ENCODE measurements at regions not wholly inside any gene's neighbourhood (a gene's known extent, or its start where the extent isn't known, plus 50 kb on each side); places are given as distances from the start of the nearest gene placed in this dataset.

GRCh38 chr14:101491841-101492240 lies 69.5 kb upstream of the DIO3 start:
- no peaks in the 10 kb centered on the region for H4K20me1 ChIP-seq (ENCODE audit: insufficient read depth)
- no peak for TF ChIP-seq CTCF (conservative IDR thresholded peaks at IDR 0.05; ENCODE audit: low read depth, low read length)
- peaks cover 6% of the 10 kb centered on the region; the same call in 1 of the 2 replicates for H3K27me3 ChIP-seq (ENCODE audit: insufficient read depth, low read depth)
- H3K27ac ChIP-seq, result no peak overlapping the region
- no peak overlapping the region for H3K9ac ChIP-seq
- H2AFZ ChIP-seq (ENCODE audit: low read depth), result no peak overlapping the region
- H3K4me1 ChIP-seq (ENCODE audit: low read depth, poor library complexity, severe bottlenecking), result no peaks in the 10 kb centered on the region
- H3K36me3 ChIP-seq (ENCODE audit: insufficient read depth), result no peaks in the 10 kb centered on the region
- H3K79me2 ChIP-seq (ENCODE audit: insufficient read depth, low read depth), result no peaks in the 10 kb centered on the region
- H3K4me3 ChIP-seq (IDR thresholded peaks at IDR 0.05; ENCODE audit: insufficient read depth, low read depth, low read length), result no peak overlapping the region
- H3K4me2 ChIP-seq, result no peak overlapping the region

- no peak for TF ChIP-seq CTCF (conservative IDR thresholded peaks at IDR 0.05; ENCODE audit: low read depth, low read length)
- H3K36me3 ChIP-seq (ENCODE audit: insufficient read depth), result no peaks in the 10 kb centered on the region
- H2AFZ ChIP-seq (ENCODE audit: low read depth), result no peak overlapping the region
- H3K9ac ChIP-seq, result no peak overlapping the region
- H3K27me3 ChIP-seq (ENCODE audit: insufficient read depth, low read depth), result peaks cover 6% of the 10 kb centered on the region; the same call in 1 of the 2 replicates
- H3K4me2 ChIP-seq, result no peak overlapping the region
- H3K79me2 ChIP-seq (ENCODE audit: insufficient read depth, low read depth), result no peaks in the 10 kb centered on the region
- H4K20me1 ChIP-seq (ENCODE audit: insufficient read depth), result no peaks in the 10 kb centered on the region
- no peak overlapping the region for H3K27ac ChIP-seq
- H3K4me1 ChIP-seq (ENCODE audit: low read depth, poor library complexity, severe bottlenecking), result no peaks in the 10 kb centered on the region
- H3K4me3 ChIP-seq (IDR thresholded peaks at IDR 0.05; ENCODE audit: insufficient read depth, low read depth, low read length), result no peak overlapping the region
These were observed 68.6 kb upstream of the DIO3 start for GRCh38 chr14:101492716-101493115.

GRCh38 chr14:101494826-101495225 lies 66.5 kb upstream of the DIO3 start:
- Histone ChIP-seq H4K20me1 (ENCODE audit: insufficient read depth) (no peaks in the 10 kb centered on the region), H3K36me3 (ENCODE audit: insufficient read depth) (no peaks in the 10 kb centered on the region), H3K4me1 (ENCODE audit: low read depth, poor library complexity, severe bottlenecking) (no peaks in the 10 kb centered on the region), H3K27me3 (ENCODE audit: insufficient read depth, low read depth) (peaks cover 9% of the 10 kb centered on the region; the same call in 1 of the 2 replicates), H2AFZ (ENCODE audit: low read depth) (no peak overlapping the region), H3K4me3 (IDR thresholded peaks at IDR 0.05; ENCODE audit: insufficient read depth, low read depth, low read length) (no peak overlapping the region), H3K4me2 (no peak overlapping the region), H3K79me2 (ENCODE audit: insufficient read depth, low read depth) (no peaks in the 10 kb centered on the region), H3K9ac (no peak overlapping the region), H3K27ac (no peak overlapping the region)
- TF ChIP-seq CTCF (conservative IDR thresholded peaks at IDR 0.05; ENCODE audit: low read depth, low read length), result no peak

GRCh38 chr14:101495284-101495683 lies 66.0 kb upstream of the DIO3 start:
- no peak overlapping the region for H3K4me2 ChIP-seq
- H3K9ac ChIP-seq, result no peak overlapping the region
- TF ChIP-seq CTCF (conservative IDR thresholded peaks at IDR 0.05; ENCODE audit: low read depth, low read length), result no peak
- H3K36me3 ChIP-seq (ENCODE audit: insufficient read depth), result no peaks in the 10 kb centered on the region
- H3K4me1 ChIP-seq (ENCODE audit: low read depth, poor library complexity, severe bottlenecking), result no peaks in the 10 kb centered on the region
- H3K79me2 ChIP-seq (ENCODE audit: insufficient read depth, low read depth), result no peaks in the 10 kb centered on the region
- no peaks in the 10 kb centered on the region for H4K20me1 ChIP-seq (ENCODE audit: insufficient read depth)
- H3K4me3 ChIP-seq (IDR thresholded peaks at IDR 0.05; ENCODE audit: insufficient read depth, low read depth, low read length), result no peak overlapping the region
- no peak overlapping the region for H2AFZ ChIP-seq (ENCODE audit: low read depth)
- H3K27me3 ChIP-seq (ENCODE audit: insufficient read depth, low read depth), result peaks cover 9% of the 10 kb centered on the region; the same call in 1 of the 2 replicates
- no peak overlapping the region for H3K27ac ChIP-seq
